NCI-H2029 treated with DMSO at 0.1 percent for 48 hours (cell line): ENCODE measurements at regions not wholly inside any gene's neighbourhood (a gene's known extent, or its start where the extent isn't known, plus 50 kb on each side); places are given as distances from the start of the nearest gene placed in this dataset.

ENCODE experiments used
- DNase-seq: peaks from one replicate; lab custom pipeline; 2025; lab: John Stamatoyannopoulos, UW

- peak; percentile 4 for DNase-seq
These were observed 53.7 kb upstream of the KDM4C start for GRCh38 chr9:6703898-6704639.

DNA sequence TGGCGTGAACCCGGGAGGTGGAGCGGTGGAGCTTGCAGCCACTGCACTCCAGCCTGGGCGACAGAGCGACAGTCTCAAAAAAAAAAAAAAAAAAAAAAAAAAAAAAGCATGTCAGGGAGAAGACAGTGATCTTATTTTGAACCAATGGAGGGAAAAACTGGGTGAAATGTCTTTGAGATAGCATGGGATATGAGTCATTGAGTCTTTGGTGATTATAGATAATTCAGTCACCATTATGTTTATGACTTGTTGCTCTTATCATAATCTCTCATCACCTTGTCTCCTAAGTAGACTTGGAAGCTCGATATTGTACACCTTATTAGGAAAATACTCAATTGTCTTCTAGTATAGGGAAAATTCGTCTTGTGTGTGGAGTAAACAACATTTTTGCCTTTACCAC lies 55.1 kb upstream of the KDM4C start:
- DNase-seq, result no peak

DNA sequence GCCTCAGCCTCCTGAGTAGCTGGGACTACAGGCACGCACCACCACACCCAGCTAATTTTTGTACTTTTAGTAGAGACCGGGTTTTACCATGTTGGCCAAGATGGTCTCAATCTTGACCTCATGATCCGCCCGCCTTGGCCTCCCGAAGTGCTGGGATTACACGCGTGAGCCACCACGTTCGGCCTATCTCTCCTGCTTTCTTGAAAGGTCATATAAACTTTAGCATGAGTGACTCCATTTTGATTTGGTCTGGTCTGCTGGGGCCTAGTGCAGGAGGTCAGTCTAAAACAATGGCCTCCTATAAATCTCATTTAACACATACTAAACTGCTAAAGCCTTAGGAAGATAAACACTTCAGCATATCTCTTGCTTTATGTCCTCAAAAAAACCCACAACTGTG lies 50.6 kb upstream of the GLDC start:
- no peak for DNase-seq

DNA sequence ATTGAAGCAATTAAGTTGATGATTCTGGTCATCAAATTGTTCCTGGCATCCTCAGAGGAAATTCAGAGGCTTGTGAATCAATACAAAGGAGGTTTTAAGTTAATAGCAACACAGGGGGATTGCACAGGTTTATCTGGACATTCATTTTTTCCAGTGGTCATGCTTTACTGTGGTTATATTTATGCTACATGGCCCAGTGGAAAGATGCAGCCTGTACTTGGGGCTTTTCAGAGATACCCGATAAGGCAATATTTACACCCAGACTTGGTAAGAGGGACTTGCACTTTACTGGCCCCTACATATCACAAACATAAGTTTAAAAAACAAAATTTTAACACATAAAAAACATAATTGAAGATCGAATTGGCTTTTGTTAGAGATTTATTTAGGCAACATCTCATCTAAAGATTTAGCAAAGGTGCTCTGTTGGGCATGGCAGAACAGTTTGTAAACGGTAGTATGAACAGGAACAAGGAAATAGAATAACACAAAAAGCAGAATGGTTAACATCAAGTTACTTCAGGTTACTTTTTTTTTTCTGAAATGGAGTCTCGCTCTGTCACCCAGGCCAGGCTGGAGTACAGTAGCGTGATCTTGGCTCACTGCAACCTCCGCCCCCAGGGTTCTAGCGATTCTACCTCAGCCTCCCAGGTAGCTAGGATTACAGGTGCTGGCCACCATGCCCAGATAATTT lies 49.7 kb upstream of the GLDC start:
- DNase-seq, result no peak
